CD4-positive, alpha-beta T cell treated with Interferon alpha-2 for 1 hour (primary cell): ENCODE measurements at regions not wholly inside any gene's neighbourhood (a gene's known extent, or its start where the extent isn't known, plus 50 kb on each side); places are given as distances from the start of the nearest gene placed in this dataset.

ENCODE experiments used
- DNase-seq, 2 donors: peaks; one replicate each; pipeline ENCODE4 v3.0.0-alpha.2; 2020 to 2022

DNA sequence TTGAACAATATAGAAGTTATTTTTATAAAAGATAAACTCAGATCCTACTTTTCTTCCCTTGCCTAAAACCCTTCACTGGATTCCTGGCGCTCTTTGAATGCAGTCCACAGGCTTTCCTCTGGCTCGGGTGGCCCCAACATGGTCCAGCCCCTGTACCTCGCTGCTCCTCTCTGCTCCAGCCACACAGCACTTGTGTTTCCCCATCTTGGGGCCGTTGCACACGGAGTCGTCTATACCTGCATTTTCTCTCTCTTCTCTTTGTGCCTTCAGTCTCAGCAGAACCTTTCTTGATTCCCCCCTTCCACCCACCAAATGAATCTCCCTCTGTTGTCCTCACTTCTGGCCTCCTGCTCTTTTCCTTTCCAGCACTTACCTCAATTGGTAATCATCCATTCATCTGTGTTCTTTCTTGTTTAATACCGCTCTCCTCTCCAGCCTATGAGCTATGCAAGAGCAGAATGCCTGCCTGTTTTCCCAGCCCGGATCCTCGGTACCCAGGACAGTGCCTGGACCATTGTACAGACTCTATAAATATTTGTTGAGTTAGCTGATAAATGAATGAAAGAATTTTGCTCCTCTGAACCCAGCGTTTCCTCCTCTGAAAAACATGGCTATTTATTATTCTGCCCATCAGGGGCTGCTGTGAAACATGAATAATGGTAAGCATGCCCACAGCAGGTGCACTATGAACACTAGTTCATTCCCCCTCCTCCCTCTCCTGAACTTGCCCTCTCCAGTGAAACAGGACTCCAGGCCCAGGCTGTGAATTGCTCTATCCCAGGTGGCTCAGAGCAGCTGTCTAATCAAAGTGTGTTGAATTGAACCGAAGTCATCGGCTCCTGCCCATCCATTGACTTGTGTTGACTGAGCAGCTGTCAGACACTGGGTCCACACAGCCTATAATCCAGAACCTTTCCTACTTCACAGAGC is 266.9 kb downstream of the PTPRU start:
- no peak for DNase-seq

DNA sequence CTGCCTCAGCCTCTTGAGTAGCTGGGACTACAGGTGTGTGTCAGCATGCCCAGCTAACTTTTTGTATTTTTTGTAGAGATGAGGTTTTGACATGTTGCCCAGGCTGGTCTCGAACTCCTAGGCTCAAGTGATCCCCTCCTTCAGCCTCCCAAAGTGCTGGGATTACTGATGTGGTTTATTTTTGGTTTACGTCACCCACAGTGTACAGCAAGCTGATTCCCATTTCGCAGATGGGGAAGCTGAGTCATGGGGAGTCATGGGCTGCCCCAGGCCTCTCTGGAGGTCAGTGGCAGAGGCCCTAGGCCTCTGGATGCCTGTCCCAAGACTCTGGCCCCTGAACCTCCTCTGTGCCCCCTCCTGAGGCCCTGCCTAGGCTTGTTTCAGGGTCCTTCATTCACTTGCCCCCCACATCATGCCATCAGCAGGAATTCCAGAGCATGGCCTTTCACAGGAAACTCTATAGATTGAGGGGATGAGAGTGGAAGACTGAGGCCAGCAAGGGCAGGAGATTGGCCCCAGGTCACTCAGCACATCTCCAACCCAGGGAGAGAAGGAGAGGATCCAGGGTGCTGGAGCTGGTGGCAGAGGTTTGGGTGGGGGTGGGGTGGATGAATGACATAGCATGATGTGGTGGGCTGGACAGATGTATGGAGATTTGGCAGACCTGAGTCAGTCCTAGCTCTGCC is 266.0 kb downstream of the PTPRU start:
- DNase-seq: no peak

GRCh38 chr1:29501227-29501976 is 265.1 kb downstream of the PTPRU start:
- no peak for DNase-seq

DNA sequence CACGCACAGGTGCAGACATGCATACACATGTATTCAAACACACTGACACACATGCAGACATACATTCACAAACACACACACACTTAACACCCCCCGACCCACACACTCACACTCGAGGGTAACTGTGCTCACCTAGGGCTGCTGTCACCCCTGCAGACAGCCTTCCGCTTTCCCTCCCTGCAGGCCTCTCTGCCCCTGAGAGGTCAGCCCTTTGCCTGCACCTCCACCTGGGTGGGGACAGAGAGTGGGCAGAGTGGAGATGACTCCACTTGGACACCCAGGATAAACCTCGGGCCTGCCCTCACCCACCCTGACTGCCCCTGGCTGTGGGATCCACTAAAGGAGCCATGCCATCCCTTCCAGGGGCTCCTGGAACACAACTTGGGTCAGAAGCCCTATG is 264.3 kb downstream of the PTPRU start:
- no peak for DNase-seq

DNA sequence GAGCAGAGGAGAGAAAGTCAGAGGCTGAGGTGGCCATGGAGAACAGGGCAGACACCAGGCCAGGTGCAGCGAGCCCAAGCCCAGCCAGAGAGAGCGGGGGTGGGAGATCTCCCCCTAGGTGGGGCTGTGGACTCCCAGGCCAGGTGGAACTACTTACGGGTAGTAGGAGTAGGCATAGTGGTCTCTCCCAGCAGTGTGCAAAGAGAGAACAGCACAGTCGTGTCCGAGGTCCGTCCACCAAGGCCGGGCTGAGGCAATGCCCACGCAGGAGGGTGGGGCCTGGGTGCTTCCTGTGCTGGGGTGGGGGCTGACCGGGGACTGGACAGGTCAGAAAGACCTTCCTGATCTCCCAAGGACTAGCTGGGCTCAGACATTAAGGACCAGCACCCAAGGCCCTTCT is 263.7 kb downstream of the PTPRU start:
- DNase-seq: no peak

DNA sequence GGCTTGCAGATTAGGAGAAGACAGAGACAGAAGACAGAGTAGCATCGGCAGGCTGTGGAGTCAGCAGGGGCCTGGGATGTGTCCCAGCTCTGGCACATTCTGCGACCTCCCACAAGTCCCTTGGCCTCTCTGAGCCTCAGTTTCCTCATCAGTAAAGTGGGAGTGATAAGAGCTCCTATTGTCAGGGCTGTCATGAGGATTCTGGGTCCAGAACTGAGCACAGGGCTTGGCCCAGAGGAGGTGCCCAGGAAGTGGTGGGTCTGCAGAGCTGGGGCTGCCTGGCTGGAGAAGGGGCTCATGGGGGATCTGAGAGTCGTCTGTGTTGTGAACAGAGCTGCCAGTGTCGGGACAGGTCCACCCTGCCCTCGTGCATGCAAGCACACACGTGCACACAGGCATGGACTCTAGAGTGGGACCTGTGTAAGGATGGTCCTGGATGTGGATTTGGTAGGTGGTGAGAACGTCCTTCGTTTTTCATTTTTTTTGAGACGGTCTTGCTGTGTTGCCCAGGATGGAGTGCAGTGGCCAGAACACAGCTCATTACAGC is 262.9 kb downstream of the PTPRU start:
- no peak for DNase-seq

GRCh38 chr1:29498126-29499103 is 262.1 kb downstream of the PTPRU start:
- DNase-seq: no peak

GRCh38 chr1:29497395-29498125 is 261.2 kb downstream of the PTPRU start:
- no peak for DNase-seq

DNA sequence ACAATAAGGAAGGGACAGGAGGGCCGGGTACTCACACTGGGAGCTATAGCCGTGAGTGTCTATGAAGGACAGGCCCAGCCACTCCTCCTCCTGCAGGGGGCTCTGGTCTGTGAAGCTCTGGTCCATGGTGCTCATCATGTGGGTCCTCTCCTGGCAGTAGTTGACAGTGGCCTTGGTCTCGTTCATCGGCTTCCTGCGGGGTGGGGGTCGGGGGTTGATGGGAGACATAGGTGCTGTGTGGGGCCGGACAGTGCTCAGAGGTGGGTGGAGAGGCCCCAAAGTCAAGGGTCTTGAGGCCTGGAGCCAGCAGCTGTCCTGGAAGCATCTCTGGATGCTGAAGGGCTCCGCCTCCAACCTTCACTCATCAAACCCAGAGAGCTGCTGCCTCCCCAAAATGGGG is 260.4 kb downstream of the PTPRU start:
- DNase-seq: no peak

- DNase-seq: no peak
These were observed 254.0 kb downstream of the PTPRU start for GRCh38 chr1:29490204-29490934.

- no peak for DNase-seq
These were observed 253.1 kb downstream of the PTPRU start for GRCh38 chr1:29489471-29489870.

DNA sequence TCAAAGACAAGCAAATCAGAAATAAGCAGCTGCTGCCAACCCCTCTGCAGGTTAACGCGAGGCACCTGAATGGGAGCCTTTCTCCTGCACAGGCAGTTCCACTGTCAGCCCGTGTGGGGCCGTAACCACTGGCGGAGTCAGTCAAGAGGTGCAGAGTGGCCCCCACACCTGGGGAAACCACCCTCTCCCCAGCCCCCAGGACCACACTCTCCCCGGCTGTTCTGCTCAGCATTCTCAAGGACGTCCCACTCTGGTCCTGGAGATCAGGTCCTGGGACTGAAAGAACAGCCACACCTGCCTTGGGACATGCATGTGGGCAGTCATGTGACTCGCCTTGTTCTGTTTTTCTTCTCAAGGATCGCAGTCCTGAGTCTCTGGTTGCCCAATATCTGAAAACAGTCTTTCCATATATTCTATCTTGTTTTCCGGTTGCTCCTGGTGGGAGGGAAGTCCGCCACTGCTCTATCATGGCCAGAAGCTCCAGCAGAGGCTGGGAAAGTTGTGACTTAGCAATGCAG is 252.5 kb downstream of the PTPRU start:
- no peak for DNase-seq

DNA sequence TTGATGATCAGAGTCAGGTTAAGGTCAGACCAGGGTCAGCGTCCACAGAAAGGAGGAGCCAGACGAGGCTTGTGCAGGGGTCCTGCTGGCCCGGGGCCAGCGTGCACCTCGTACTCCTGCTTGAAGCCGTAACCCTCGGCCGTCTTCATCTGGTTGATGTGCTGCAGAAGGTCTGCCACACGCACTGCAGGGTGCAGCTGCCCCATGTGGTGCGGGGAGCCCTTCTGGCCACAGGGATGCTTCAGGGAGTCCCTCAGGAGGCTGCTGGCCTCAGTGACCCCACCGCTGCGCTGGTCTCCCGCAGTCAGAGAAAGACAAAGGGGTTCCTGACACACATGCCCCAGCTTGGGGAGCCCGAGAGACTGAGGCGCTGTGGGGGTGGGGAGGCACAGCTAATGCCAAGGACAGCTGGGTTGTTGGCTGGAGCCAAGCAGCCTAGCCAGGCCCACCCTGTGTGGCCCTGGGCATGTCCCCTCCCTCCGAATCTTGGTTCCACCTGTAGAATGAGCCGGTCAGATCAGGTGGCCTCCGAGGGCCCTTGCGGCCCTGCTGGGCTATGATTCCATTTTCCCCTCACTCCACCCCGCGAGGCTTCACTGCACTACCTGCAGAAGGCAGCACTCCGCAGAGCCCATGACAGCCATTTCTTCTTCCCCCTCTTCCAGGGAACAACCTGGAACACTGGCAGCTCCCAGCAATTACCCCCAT is 251.9 kb downstream of the PTPRU start:
- DNase-seq: no peak

DNA sequence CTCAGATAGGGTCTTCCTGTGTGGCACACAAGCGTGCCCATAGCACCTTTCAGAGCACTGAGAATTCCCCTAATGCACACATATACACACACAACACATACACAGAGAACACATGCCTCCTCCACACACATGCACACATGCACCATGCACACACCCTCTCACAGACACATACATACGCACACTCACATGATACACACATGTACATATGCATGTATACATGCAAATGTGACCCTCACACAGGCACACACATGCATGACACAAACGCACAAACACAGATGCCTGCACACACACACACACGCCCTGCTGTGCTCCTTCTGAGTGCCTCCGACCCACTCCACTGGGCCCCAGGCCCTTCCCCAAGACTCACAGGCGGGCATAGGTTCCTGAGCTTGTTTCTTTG is 251.0 kb downstream of the PTPRU start:
- no peak for DNase-seq

- no peak for DNase-seq
These were observed 249.0 kb downstream of the PTPRU start for GRCh38 chr1:29485096-29485925.

GRCh38 chr1:29482991-29483390 is 246.7 kb downstream of the PTPRU start:
- no peak for DNase-seq

DNA sequence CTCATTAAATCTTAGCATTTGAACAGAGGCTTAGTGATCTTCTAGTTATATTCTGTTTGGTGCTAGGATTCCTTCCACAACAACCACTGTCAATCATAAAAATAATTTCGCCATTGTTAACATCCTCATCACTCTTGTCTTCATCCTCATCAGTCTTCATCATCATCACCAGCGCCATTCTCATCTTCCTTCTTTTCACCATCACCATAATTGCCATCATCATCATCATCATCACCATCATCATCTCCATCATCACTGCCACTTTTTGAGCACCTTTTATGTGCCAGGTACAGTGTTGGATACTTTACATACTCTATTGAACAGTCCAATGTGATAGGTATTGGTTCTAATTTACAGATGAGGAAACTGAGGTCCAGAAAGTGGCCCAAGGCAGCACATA is 245.7 kb downstream of the PTPRU start:
- DNase-seq: no peak

GRCh38 chr1:29481031-29481430 is 244.7 kb downstream of the PTPRU start:
- no peak for DNase-seq

GRCh38 chr1:29478879-29479278 is 242.6 kb downstream of the PTPRU start:
- no peak for DNase-seq
